MM.1S (cell line): ENCODE measurements at regions not wholly inside any gene's neighbourhood (a gene's known extent, or its start where the extent isn't known, plus 50 kb on each side); places are given as distances from the start of the nearest gene placed in this dataset.

ENCODE experiments used
- DNase-seq: peaks from one replicate; pipeline ENCODE4 v3.0.0-alpha.2; 2015
- H2AFZ ChIP-seq: fragments of 300-600 bp; sonication (generic); 2 replicates; pipeline ENCODE4 v1.6.0; 2016; ENCODE audit warnings: antibody characterized with exemption, low read length
- H3F3A ChIP-seq: fragments of 300-600 bp; sonication (generic); 2 replicates; pipeline ENCODE4 v1.6.1; 2016; ENCODE audit warnings: mild to moderate bottlenecking, antibody characterized with exemption, low read length, moderate library complexity, mixed read lengths; ENCODE audit not compliant: insufficient read depth
- H3K27ac ChIP-seq: fragments of 300-600 bp; sonication (generic); 2 replicates; pipeline ENCODE4 v1.5.1; 2016; ENCODE audit warnings: mild to moderate bottlenecking, low read length
- H3K27me3 ChIP-seq: fragments of 300-600 bp; sonication (generic); replicated peaks from 2 replicates; pipeline ENCODE4 v1.6.0; 2016; ENCODE audit warnings: low read length; ENCODE audit not compliant: insufficient read depth
- H3K36me3 ChIP-seq: fragments of 300-600 bp; sonication (generic); replicated peaks from 2 replicates; pipeline ENCODE4 v1.6.1; 2016; ENCODE audit warnings: mild to moderate bottlenecking, low read length, mixed read lengths; ENCODE audit not compliant: insufficient read depth
- H3K4me1 ChIP-seq: fragments of 300-600 bp; sonication (generic); 2 replicates; pipeline ENCODE4 v1.6.1; 2016; ENCODE audit warnings: low read length, mixed read lengths
- H3K4me2 ChIP-seq: fragments of 300-600 bp; sonication (generic); 2 replicates; pipeline ENCODE4 v1.6.0; 2016; ENCODE audit warnings: low read depth, low read length
- H3K4me3 ChIP-seq: fragments of 300-600 bp; sonication (generic); 2 replicates; pipeline ENCODE4 v1.5.1; 2016; ENCODE audit warnings: low read length, mixed read lengths
- H3K79me2 ChIP-seq: fragments of 300-600 bp; sonication (generic); 2 replicates; pipeline ENCODE4 v1.6.1; 2016; ENCODE audit warnings: mixed run types, low read length, mixed read lengths
- H3K9ac ChIP-seq: fragments of 300-600 bp; sonication (generic); 2 replicates; pipeline ENCODE4 v1.6.1; 2016; ENCODE audit warnings: low read length, mixed read lengths
- H3K9me2 ChIP-seq: fragments of 300-600 bp; sonication (generic); replicated peaks from 2 replicates; pipeline ENCODE4 v1.6.1; 2016; ENCODE audit warnings: mild to moderate bottlenecking, low read length, mixed read lengths; ENCODE audit not compliant: insufficient read depth
- H3K9me3 ChIP-seq: fragments of 300-600 bp; sonication (generic); replicated peaks from 2 replicates; pipeline ENCODE4 v1.6.1; 2016; ENCODE audit warnings: mild to moderate bottlenecking, low read length, mixed read lengths; ENCODE audit not compliant: insufficient read depth
- H4K20me1 ChIP-seq: fragments of 300-600 bp; sonication (generic); 2 replicates; pipeline ENCODE4 v1.6.1; 2016; ENCODE audit warnings: mild to moderate bottlenecking, low read length, moderate library complexity, mixed read lengths; ENCODE audit not compliant: insufficient read depth
- EZH2 ChIP-seq: fragments of 300-600 bp; sonication (generic); optimal IDR thresholded peaks from 2 replicates; pipeline ENCODE3; 2017; ENCODE audit warnings: low read depth, mild to moderate bottlenecking, antibody characterized with exemption, low read length, mixed read lengths
- EZH2phosphoT487 ChIP-seq: fragments of 300-600 bp; sonication (generic); IDR thresholded peaks from 2 replicates; pipeline ENCODE4 v1.6.1; 2018; ENCODE audit warnings: antibody characterized with exemption, low read length
- TF ChIP-seq, protein P1 (sequence below): fragments of 300-600 bp; sonication (generic); IDR thresholded peaks from 2 replicates; pipeline ENCODE4 v1.5.1; 2016; ENCODE audit warnings: antibody characterized with exemption, low read length, mixed read lengths

DNA sequence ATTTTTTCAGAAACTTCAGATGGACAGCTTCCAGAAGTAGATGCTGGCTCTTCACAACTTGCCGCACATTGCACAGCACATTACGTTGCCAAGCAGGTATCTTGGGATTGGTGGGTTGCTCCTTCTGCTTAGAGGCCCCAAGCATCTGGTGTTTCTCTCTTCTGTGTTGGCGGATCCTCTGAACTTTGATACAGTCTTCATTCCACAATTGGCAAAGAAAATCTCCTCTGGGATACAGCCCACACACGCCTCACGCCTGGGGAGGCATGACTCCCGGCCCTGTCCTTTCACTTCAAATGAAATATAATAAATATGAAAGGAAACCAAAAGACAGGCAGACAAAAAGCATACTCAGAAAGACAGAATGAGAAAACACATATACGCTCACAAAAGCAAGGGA lies 72.3 kb upstream of the PPP2R5A start:
- no peak overlapping the region for H3K9ac ChIP-seq
- TF ChIP-seq, protein P1, sequence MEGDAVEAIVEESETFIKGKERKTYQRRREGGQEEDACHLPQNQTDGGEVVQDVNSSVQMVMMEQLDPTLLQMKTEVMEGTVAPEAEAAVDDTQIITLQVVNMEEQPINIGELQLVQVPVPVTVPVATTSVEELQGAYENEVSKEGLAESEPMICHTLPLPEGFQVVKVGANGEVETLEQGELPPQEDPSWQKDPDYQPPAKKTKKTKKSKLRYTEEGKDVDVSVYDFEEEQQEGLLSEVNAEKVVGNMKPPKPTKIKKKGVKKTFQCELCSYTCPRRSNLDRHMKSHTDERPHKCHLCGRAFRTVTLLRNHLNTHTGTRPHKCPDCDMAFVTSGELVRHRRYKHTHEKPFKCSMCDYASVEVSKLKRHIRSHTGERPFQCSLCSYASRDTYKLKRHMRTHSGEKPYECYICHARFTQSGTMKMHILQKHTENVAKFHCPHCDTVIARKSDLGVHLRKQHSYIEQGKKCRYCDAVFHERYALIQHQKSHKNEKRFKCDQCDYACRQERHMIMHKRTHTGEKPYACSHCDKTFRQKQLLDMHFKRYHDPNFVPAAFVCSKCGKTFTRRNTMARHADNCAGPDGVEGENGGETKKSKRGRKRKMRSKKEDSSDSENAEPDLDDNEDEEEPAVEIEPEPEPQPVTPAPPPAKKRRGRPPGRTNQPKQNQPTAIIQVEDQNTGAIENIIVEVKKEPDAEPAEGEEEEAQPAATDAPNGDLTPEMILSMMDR = no peak
- no peak for TF ChIP-seq EZH2
- no peak for TF ChIP-seq EZH2phosphoT487
- no peaks in the 10 kb centered on the region for H3K36me3 ChIP-seq
- no peaks in the 10 kb centered on the region for H3K9me3 ChIP-seq
- no peaks in the 10 kb centered on the region for H3K79me2 ChIP-seq
- H3K4me1 ChIP-seq = no peaks in the 10 kb centered on the region
- no peak overlapping the region for H3K4me2 ChIP-seq
- H3K27me3 ChIP-seq = no peaks in the 10 kb centered on the region
- DNase-seq = no peak
- H4K20me1 ChIP-seq = no peaks in the 10 kb centered on the region
- no peak overlapping the region for H3K27ac ChIP-seq
- H3K4me3 ChIP-seq = no peak overlapping the region
- H2AFZ ChIP-seq = no peak overlapping the region
- H3K9me2 ChIP-seq = no peaks in the 10 kb centered on the region
- H3F3A ChIP-seq = no peaks in the 10 kb centered on the region

DNA sequence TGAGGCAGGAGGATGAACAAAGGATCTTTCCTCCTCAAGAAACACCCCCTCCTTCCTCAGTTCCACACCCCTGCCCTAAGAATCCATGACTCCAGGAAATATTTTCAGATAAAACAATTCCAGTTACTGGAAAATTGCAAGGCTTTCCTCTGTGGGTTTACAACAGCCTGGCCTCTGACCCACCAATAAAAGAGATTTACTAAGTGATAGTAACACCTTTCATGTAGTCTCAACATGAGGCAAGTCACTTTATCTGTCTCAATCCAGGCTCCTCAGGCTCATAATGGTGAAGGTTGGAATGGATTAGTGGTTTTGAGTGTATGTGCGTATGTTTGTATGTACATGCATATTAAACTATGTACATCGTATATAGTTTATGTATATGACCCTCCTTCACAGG lies 71.4 kb upstream of the PPP2R5A start:
- H3F3A ChIP-seq = peaks cover 5% of the 10 kb centered on the region; the same call in 1 of the 2 replicates
- H3K27ac ChIP-seq = no peak overlapping the region
- no peaks in the 10 kb centered on the region for H3K36me3 ChIP-seq
- H2AFZ ChIP-seq = no peak overlapping the region
- no peaks in the 10 kb centered on the region for H3K9me2 ChIP-seq
- TF ChIP-seq, protein P1 = no peak
- TF ChIP-seq EZH2phosphoT487 = no peak
- TF ChIP-seq EZH2 = no peak
- no peaks in the 10 kb centered on the region for H3K9me3 ChIP-seq
- H4K20me1 ChIP-seq = no peaks in the 10 kb centered on the region
- H3K4me2 ChIP-seq = no peak overlapping the region
- H3K4me1 ChIP-seq = peaks cover 8% of the 10 kb centered on the region
- H3K27me3 ChIP-seq = no peaks in the 10 kb centered on the region
- H3K79me2 ChIP-seq = no peaks in the 10 kb centered on the region
- no peak for DNase-seq
- H3K4me3 ChIP-seq = no peak overlapping the region
- H3K9ac ChIP-seq = no peak overlapping the region

DNA sequence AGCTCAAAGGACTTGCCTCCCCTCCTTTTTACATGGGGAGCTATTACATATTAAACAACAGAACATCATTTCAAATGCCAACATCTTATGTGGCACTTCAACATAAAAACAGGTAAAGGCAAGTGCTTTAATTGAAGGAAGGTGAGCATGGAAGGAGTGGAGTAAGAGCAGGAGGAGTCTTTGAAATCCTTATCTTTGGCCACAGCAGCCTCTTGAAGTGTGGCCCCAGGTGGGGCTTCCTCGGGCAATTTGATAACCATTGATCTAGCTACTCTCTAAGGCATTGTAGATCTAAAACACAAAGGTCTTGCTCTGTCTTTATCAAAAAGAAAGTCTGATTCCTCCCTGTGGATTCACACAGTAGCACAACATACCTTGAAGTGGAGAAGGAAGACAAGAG lies 70.9 kb upstream of the PPP2R5A start:
- Histone ChIP-seq H3K36me3 (no peaks in the 10 kb centered on the region), H2AFZ (no peak overlapping the region), H3K9me3 (no peaks in the 10 kb centered on the region), H3K27ac (no peak overlapping the region), H3K79me2 (no peaks in the 10 kb centered on the region), H3K4me1 (peaks cover 12% of the 10 kb centered on the region), H4K20me1 (no peaks in the 10 kb centered on the region), H3K4me2 (no peak overlapping the region), H3K27me3 (no peaks in the 10 kb centered on the region), H3K9ac (no peak overlapping the region), H3F3A (peaks cover 5% of the 10 kb centered on the region; the same call in 1 of the 2 replicates), H3K9me2 (no peaks in the 10 kb centered on the region), H3K4me3 (no peak overlapping the region)
- TF ChIP-seq, protein P1 = no peak
- no peak for TF ChIP-seq EZH2phosphoT487
- TF ChIP-seq EZH2 = no peak
- no peak for DNase-seq
